NOMO-1 treated with DMSO at 0.1 percent for 48 hours (cell line): ENCODE measurements at regions not wholly inside any gene's neighbourhood (a gene's known extent, or its start where the extent isn't known, plus 50 kb on each side); places are given as distances from the start of the nearest gene placed in this dataset.
"Not testable (repeated sequence)": the region's sequence is repeated elsewhere in the genome, so short reads cannot be mapped to it uniquely, and the experiment has no call there.

Experiments
- DNase-seq: peaks from one replicate; lab custom pipeline; 2025; ENCODE audit not compliant: unreplicated experiment; lab: John Stamatoyannopoulos, UW

GRCh38 chr4:81607950-81608349 is 136.2 kb upstream of the RASGEF1B start:
- peak; percentile 66 for DNase-seq

GRCh38 chr4:81606801-81607501 is 135.2 kb upstream of the RASGEF1B start:
- peak; percentile 53 for DNase-seq

- DNase-seq = no peak
Measured at GRCh38 chr4:81606166-81606565, 134.5 kb upstream of the RASGEF1B start.

GRCh38 chr4:81605271-81605670 is 133.6 kb upstream of the RASGEF1B start:
- DNase-seq = no peak

GRCh38 chr4:81604683-81605218 is 133.0 kb upstream of the RASGEF1B start:
- no peak for DNase-seq

GRCh38 chr4:81602854-81603253 is 131.1 kb upstream of the RASGEF1B start:
- no peak for DNase-seq

GRCh38 chr4:81601358-81601694 is 129.6 kb upstream of the RASGEF1B start:
- no peak for DNase-seq

- DNase-seq = no peak
Measured at GRCh38 chr4:81600520-81601357, 129.0 kb upstream of the RASGEF1B start.

GRCh38 chr4:81599742-81600380 is 128.2 kb upstream of the RASGEF1B start:
- no peak for DNase-seq

- DNase-seq = no peak
Measured at GRCh38 chr4:81595798-81596610, 124.3 kb upstream of the RASGEF1B start.

- no peak for DNase-seq
Measured at GRCh38 chr4:81595287-81595686, 123.6 kb upstream of the RASGEF1B start.

GRCh38 chr4:81594490-81595159 is 122.9 kb upstream of the RASGEF1B start:
- peak; percentile 59 for DNase-seq

- no peak for DNase-seq
Measured at GRCh38 chr4:81592701-81593100, 121.0 kb upstream of the RASGEF1B start.

GRCh38 chr4:81590596-81590995 is 118.9 kb upstream of the RASGEF1B start:
- no peak for DNase-seq

GRCh38 chr4:81589262-81589661 is 117.6 kb upstream of the RASGEF1B start:
- DNase-seq = no peak

GRCh38 chr4:81586706-81587105 is 115.0 kb upstream of the RASGEF1B start:
- no peak for DNase-seq

- DNase-seq = not testable (repeated sequence)
Measured at GRCh38 chr4:81580994-81581374, 109.3 kb upstream of the RASGEF1B start.

GRCh38 chr4:81580346-81580993 is 108.8 kb upstream of the RASGEF1B start:
- no peak for DNase-seq

GRCh38 chr4:81577392-81577791 is 105.7 kb upstream of the RASGEF1B start:
- no peak for DNase-seq

- DNase-seq = no peak
Measured at GRCh38 chr4:81574991-81575390, 103.3 kb upstream of the RASGEF1B start.
